PC-9 (cell line): ENCODE measurements at regions not wholly inside any gene's neighbourhood (a gene's known extent, or its start where the extent isn't known, plus 50 kb on each side); places are given as distances from the start of the nearest gene placed in this dataset.

ENCODE experiments used
- CTCF ChIP-seq: fragments of 200-600 bp; sonication (generic); conservative IDR thresholded peaks from 2 replicates; pipeline ENCODE4 v1.6.1; 2017; ENCODE audit warnings: mixed run types, antibody characterized with exemption, mild to moderate bottlenecking, moderate library complexity
- EZH2 ChIP-seq: fragments of 200-600 bp; sonication (generic); IDR thresholded peaks from 2 replicates; pipeline ENCODE4 v1.8.0; 2017; ENCODE audit warnings: antibody characterized with exemption, low read depth

- TF ChIP-seq CTCF (no peak), EZH2 (no peak)
Measured at GRCh38 chr18:38244480-38244879, 678.9 kb upstream of the CELF4 start.
